Epithelial cell of prostate (primary cell): ENCODE measurements at regions not wholly inside any gene's neighbourhood (a gene's known extent, or its start where the extent isn't known, plus 50 kb on each side); places are given as distances from the start of the nearest gene placed in this dataset.

Experiments used
- DNase-seq: peaks from one replicate; pipeline ENCODE4 v3.0.0-alpha.2; 2011; ENCODE audit warnings: low read depth, low spot score
- H3K27ac ChIP-seq: fragments of 450-650 bp; 2 replicates; pipeline ENCODE4 v1.5.1; 2017; ENCODE audit warnings: mild to moderate bottlenecking

DNA sequence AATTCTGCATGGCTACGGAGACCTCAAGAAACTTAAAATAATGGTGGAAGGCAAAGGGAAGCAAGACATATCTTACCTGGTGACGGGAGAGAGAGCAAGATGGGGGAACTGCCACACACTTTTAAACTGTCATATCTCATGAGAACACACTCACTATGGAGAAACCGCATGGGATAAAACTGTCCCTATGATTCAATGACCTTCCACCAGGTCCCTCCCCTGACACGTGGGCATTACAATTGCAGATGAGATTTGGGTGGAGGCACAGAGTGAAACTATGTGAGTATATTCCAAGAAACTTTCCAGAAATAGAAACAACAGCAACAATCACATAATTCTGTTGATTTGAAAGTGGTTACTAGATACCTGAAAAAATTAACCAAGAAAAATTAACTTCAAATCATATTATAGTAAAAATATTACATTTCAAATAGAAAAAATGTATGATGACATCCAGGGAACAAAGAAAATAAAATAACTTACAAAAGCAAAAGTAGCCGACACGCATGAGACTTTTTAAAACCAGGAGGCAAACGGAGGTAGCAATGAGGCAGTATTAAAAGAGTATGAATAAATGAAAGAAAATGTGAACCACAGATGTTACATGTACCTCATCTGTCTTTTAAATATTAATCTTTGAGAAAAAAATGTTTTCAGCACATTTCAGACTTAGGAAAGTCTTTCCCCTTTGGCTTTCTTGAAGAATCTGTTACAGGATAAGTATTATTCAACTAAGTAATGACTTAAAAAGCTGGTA lies 879.5 kb downstream of the TECRL start:
- H3K27ac ChIP-seq: no peak overlapping the region
- DNase-seq: no peak

GRCh38 chr4:63528256-63528991 lies 880.8 kb downstream of the TECRL start:
- no peak overlapping the region for H3K27ac ChIP-seq
- DNase-seq: no peak

DNA sequence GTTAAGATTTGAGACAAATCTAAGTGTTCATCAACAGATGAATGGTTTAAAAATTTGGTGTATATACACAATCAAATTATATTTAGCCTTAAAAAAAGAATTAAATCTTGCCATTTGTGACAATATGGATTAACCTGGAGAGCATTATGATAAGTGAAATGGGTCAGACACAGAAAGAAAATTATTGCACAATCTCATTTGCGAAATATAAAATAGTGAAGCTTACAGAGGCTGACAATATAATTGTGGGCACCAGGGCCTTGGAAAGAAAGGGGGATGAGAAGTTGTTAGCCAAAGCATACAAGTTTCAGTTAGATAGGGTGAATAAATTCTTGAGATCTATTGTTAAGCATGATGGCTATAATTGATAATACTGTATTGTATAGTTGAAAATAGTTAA lies 883.0 kb downstream of the TECRL start:
- no peak for DNase-seq
- no peak overlapping the region for H3K27ac ChIP-seq

GRCh38 chr4:63524764-63525163 lies 884.5 kb downstream of the TECRL start:
- H3K27ac ChIP-seq: no peak overlapping the region
- DNase-seq: no peak

DNA sequence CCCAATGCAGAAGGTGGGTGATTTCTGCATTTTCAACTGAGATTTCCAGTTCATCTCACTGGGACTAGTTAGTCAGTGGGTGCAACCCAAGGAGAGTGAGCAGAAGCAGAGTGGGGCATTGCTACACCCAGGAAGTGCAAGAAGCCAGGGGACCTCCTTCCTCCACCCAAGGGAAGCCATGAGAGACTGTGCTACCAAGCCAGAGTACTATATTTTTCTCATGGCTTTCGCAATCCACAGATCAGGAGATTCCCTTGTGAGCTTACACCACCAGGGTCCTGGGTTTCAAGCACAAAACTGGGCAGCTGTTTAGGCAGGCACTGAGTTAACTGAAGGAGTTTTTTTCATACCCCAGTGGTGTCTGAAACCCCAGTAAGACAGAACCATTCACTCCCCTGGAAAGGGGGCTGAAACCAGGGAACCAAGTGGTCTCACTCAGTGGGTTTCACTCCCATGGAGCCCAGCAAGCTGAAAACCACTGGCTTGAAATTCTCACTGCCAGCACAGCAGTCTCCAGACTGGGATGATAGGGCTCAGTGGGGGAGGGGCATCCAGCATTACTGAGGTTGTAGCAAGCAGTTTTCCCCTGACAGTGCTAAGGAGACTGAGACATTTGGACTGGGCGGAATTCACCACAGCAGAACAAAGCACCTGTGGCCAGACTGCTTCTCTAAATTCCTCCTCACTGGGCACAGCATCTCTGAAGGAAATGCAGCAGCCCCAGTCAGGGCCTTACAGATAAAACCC lies 903.4 kb downstream of the TECRL start:
- DNase-seq: no peak
- H3K27ac ChIP-seq: no peak overlapping the region

DNA sequence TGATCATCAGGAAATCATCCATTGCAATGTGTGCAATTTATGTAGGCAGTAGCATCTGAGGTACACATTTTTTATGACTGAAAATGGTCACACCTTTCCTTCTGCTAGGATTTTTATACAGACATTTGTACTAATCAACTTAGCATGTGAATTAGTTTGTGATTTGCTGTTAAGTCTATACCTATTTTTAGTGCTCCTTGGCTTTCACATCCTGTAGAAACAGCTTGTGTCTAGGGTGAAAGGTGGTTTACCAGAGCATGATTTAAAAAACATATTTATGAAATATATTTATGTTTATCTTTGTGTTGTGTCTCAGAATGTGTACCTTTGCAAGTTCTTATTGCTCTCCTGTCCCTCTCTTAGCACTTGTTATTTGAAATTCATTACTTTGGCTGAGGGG lies 916.0 kb downstream of the TECRL start:
- H3K27ac ChIP-seq: no peak overlapping the region
- DNase-seq: no peak

GRCh38 chr4:63492515-63492914 lies 916.7 kb downstream of the TECRL start:
- no peak for DNase-seq
- no peak overlapping the region for H3K27ac ChIP-seq

GRCh38 chr4:63464393-63464792 lies 944.9 kb downstream of the TECRL start:
- no peak overlapping the region for H3K27ac ChIP-seq
- DNase-seq: no peak

DNA sequence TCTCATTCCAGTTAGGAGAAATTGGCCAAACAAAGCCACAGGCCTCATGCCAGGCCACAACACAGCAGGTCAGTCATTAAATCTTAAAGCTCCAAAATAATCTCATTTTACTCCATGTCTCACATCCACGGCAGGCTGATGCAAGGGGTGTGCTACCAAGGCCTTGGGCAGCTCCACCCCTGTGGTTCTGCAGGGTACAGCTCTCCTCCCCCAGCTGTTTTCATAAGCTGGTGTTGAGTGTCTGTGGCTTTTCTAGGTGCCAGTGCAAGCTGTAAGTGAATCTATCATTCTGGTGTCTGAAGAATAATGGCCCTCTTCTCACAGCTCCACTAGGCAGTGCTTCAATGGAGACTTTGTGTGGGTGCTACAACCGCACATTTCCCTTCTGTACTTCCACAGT lies 949.2 kb downstream of the TECRL start:
- DNase-seq: no peak

DNA sequence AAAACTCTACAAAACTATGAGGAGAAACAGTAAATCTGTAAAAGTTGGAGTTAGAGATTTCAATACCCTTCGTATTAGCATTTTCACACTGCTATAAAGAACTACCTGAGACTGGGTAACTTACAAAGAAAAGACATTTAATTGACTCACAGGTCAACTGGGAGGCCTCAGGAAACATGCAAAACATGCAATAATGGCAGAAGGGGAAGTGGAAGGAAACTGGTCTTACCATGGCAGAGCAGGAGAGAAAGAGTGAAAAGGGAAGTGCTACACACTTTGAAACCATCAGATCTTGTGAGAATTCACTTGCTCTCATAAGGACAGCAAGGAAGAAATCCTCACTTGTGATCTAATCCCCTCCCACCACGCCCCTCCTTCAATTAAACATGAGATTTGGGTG lies 949.9 kb downstream of the TECRL start:
- no peak overlapping the region for H3K27ac ChIP-seq
- DNase-seq: no peak

More for the DNA sequence above, 949.2 kb downstream of the TECRL start:
- no peak overlapping the region for H3K27ac ChIP-seq

DNA sequence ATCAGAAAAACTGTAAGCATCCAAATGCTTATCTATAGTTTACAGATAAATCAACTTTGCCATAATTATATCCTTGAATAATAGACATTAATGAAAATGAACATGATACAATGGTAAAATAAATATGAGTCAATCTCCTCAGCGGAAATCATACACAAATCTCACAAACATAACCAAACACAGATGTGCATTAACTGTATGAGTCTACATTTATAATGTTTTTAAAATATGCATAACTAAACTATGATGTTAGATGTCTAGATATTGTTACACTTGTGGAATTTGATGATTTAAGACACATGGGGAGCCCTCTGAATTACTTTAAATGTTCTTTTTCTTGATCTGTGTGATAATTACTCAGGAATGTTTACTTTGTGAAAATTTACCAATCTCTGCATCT lies 951.2 kb downstream of the TECRL start:
- no peak for DNase-seq
- H3K27ac ChIP-seq: no peak overlapping the region

- DNase-seq: no peak
- H3K27ac ChIP-seq: no peak overlapping the region
These were observed 969.0 kb downstream of the TECRL start for GRCh38 chr4:63440236-63440635.

- no peak for DNase-seq
- H3K27ac ChIP-seq: no peak overlapping the region
These were observed 979.1 kb downstream of the TECRL start for GRCh38 chr4:63430105-63430504.

GRCh38 chr4:63396269-63396668 lies 1013.0 kb downstream of the TECRL start:
- no peak for DNase-seq
- H3K27ac ChIP-seq: no peak overlapping the region

DNA sequence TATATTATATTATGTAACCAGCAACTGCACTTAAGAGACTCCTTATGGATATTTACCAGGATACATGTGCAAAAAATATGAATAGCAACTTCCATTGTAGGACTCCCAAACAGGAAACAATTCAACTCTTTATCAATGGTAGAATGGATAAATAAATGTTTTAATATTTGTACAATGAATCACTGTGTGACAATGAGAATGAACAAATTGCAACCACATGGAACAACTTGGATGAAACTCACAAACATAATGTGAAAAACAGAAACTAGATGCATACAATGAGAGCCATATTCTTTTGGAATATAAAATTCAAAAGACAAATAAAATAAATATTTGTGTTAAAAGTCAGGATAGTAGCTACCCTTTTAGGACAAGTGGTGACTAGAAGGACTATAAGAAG lies 1015.7 kb downstream of the TECRL start:
- DNase-seq: no peak
- no peak overlapping the region for H3K27ac ChIP-seq

DNA sequence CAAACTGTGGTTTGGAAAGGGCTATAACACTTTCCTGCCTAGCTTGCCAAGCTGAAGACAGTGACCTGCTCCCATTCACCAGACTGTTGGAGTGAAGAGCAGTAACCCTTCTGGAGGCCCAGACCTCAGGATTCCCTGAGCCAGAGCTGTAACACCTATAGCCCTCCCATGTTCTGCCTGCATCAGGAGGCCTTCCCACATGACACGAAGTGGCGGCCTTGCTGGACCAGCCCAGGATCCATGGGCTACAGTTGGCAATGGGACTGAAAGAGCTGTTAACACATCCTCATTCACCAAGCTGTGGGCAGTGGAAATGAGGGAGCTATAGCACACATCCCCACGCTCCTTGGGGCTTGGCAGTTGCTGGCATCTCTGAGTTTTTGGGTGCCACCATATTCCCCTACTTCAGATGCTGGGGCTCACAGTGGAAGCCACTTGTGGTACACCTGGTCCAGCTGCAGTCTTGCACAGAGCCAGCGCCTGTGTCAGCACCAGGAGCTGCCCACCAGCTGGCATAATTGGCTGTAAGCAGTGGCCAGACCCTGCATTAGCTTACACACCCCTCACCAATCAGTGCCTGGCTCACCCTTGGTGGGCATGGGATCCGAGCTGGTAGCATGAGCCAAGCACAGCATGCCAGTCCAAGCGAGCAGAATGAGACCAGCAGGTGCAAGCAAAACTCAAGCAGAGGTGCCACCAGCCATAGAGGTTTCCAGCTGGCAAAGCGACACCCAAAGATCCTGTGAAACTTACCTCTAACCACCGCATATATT lies 1029.3 kb downstream of the TECRL start:
- DNase-seq: no peak
- no peak overlapping the region for H3K27ac ChIP-seq

DNA sequence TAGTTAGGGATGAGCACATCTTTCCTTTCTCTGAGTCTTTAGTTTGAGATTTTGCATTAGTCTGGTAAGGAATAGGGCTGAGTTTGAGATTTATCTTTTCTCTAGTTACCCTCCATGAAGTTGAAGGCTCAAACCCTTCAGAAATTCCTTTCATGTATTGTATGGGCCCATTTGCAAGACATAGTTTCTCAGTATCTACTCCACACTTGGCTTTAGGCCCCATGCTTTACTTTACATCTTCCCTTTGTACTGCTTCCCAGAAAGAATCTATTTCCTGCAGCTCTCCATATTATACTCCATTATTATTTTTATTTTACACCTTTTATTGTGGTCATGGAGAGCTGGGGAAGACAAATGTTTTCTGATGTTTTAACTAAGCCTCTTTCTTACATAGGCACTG lies 1038.2 kb downstream of the TECRL start:
- no peak for DNase-seq
- no peak overlapping the region for H3K27ac ChIP-seq

DNA sequence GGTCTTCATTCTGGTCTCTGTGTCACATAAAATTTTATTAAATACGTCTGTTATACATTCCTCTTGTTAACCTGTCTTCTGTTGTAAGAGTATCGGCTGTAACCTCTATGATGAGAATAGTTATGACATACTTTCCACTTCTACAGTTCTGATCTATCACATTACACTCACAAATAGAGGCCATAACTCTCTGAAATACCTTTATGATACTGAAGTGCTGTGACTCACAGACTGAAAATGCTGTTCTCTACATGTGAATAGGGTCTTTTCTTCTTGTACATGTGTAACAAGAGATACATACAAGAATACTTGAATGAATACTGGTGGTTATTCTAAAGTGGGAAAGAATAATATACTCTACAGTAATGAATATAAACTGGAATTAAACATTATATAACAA lies 1047.6 kb downstream of the TECRL start:
- no peak overlapping the region for H3K27ac ChIP-seq
- no peak for DNase-seq

DNA sequence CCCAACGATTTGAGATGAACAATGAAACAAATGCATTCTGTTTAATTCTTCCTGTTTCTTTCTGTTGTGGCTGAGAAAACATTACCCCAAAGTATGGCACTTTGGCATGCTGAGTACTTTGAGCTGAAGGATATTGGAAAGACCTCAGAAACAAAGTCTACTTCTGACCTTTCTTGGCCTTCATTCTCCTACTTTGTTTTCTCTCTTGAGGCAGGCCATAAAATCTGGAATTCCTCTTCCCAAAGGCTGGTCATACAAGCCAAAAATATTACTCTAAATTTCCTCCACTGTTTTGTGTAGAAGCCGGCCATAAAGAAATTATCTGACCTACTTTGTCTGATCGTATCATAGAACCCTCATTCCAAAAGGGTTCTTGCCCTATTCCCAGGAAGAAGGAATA lies 1048.2 kb downstream of the TECRL start:
- H3K27ac ChIP-seq: no peak overlapping the region

DNA sequence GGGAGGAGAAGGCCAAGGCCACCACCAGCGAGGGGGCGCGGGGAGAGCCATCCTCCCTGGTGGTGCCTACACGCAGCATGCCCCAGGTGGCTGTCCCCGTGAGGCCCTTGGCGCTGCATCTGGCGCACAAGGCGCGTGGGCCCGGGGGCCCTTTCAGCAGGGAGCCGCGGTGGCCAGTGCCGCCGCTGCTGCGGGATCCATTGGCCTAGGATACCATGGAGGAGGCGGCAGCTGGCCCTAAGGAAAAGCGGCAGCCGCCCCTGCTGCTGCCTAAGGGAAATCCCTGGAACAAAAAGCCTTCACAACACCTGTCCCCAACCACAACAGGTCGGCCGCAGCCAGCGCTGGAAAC lies 1059.6 kb downstream of the TECRL start:
- H3K27ac ChIP-seq: no peak overlapping the region

More for the DNA sequence above, 1048.2 kb downstream of the TECRL start:
- no peak for DNase-seq

More for the DNA sequence above, 1059.6 kb downstream of the TECRL start:
- no peak for DNase-seq
